NCI-H345 (cell line): ENCODE measurements at regions not wholly inside any gene's neighbourhood (a gene's known extent, or its start where the extent isn't known, plus 50 kb on each side); places are given as distances from the start of the nearest gene placed in this dataset.
A peak's percentile ranks its signal among the peaks of the same experiment; 100 is the strongest.

Experiments
- DNase-seq: peaks from one replicate; lab custom pipeline; 2025; lab: John Stamatoyannopoulos, UW

DNA sequence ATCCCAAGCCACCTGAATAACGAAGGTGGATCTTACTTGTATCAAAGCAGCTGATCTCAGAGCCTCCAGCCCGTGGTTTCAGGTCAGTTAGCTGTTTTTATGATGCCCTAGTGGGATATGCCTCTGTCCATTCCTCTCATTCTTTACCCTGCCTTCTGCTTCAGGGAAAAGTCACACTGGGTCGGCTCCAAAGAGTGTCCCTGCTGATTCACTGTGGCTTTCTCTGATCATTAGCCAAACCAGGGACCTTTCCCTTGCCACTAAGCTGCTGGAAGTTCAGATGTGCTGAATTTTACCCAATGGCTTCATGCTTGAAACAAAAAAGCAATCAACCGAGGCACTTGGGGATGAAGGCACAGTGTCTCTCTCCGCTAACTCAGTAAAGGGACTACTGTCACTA is 170.2 kb upstream of the SALL1 start:
- no peak for DNase-seq

DNA sequence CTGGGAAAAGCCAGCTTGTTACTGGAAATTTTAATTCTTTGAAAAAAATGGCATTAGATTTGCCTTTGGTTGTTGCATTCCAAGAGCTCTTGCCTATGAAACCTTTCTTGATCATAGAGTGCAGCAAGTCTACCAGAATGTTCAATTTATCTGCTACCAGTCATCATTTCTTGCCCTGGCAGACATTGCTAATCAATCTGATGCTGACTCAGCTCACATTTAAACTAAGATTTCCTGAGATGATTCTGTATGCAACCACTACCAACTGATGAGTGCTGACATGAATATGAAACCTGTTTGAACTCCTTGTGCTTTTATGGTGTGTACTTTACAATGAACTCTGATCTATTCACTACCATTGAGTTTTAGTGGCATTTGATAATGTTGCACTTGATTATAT is 166.5 kb upstream of the SALL1 start:
- no peak for DNase-seq

DNA sequence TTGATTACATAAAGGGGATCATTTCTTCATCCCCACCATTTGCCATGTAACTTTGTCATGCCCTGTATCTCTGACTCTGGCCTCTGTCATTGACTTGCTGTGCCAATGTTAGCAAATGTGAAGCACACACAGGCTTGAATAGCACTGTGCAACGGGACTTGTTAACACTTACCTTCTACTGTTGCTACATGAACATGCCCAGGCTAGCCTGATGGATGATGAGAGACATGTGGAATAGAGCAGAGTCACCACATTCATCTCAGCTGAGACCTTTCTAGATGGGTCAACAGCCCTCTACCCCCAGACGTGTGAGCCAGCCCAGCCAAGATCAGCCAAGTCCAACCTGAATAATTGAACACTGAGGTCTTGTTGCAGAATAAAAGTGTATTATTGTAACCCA is 162.1 kb upstream of the SALL1 start:
- no peak for DNase-seq

DNA sequence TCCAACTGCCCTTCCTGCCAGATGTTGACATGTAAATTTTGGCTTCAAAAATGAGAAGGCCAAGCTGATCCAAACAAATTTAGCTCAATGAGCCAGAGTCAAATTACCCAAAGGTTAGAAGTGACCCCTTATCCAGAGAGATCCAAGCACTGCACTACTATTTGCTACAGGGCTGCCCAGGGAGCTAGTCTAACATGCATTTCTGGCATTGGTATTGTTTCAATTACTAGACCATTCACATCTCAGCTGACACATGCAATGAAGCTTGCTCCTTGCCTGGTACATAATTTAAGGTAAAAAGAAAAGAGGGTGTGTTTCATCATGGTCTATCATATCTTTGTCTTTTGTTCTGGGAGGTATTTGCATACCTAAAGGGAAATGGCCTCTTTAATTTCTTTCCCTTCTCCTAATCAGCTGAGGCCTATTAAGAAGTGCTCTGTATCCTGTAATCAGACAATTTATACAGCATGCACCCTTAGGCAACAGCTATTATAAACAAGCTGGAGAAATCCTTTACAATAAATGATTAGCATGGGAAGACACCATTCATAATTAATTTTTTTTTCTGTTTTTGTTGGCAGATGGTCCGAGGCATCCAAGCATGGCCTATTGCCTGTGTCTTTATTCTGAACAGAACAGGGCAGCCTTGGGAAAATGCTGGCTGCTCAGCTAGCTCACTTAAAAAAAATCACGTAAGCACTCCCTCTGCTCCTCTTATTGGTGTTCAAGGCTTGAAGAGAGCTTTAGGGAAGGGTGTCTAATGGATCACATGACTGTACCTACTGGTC is 161.5 kb upstream of the SALL1 start:
- DNase-seq = no peak

DNA sequence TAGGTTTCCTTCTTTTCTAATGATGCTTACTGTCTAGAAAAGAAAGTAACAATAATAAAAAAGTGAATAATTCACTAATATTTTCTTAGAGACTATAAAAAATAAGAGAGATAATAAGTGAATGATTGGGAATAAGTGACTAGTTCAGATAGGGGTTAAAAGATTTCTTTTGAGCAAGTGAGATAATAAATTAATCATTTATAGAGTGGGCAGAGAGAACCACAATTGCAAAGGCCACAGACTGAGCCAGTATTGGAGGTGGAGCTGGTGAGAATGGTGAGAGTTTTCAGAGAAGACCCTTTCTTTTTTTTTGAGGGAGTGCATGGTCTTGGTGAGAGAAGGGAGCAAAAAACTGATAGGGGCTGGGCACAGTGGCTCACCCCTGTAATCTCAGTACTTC is 159.1 kb upstream of the SALL1 start:
- DNase-seq = no peak

DNA sequence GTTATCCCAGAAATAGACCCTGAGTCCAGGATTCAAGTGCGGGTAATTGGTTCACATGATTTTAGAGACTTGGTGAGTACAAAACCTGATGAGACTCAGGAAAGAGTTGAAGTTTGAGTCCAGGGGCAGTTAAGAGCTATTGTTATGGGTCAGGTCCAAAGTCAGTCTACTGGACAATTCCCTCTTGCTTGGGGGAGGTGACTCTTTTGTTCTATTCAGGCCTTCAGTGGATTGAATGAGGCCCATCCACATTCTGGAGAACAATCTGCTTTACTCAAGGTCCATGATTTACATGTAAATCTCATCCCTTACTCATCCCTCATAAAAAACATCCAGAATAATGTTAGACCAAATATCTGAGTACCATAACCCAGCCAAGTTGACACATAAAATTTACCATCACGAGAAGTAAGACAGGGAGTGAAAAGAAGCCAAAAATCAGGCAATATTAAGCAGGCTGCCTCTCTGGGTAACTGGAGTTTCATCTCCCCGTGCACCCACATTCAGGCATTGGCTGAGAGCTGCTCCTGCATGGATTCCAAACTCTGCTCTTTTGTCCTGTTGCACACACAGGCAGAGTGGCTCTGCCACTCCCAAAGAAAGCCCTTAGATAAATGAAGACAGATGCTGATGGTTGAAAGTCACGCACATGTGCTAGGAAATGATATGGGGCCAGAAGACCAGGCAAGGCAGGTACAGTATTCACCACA is 156.0 kb upstream of the SALL1 start:
- DNase-seq = no peak

DNA sequence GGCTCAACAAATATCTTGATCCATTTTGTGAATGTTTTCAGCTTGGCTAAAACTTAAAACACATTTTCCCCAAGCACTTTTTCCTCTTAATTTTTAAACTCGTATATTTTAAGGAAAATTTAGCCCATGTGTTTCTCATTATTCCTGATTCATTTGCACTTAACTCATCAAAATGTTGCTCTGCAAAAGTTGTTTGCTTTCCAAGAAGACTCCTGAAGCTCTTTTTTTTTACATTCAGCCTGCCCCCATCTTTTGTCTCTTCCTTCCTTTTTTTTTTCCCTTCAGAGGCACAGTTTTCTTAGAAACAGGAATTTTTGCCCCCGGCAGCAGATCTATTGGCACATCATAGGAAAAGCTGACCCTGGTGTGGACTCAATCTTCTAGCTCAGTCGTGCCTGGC is 155.0 kb upstream of the SALL1 start:
- no peak for DNase-seq

DNA sequence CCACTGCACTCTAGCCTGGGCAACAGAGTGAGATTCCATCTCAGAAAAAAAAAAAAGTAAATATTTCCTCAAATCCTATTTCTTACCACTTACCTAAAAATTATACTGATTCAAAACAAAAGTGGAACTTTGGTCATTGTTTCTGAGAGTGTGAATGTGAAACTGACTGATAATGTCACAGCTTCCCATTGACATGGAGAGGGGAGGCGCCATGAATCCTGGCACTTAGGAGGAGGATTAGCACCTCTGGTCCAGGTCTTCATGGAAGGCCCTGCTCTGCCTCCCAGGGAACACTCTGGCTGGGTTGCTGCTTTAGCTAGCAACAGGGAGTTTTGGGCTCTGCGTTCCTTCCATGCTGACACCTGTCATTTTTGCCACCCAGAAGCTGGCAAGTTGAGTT is 154.3 kb upstream of the SALL1 start:
- no peak for DNase-seq

DNA sequence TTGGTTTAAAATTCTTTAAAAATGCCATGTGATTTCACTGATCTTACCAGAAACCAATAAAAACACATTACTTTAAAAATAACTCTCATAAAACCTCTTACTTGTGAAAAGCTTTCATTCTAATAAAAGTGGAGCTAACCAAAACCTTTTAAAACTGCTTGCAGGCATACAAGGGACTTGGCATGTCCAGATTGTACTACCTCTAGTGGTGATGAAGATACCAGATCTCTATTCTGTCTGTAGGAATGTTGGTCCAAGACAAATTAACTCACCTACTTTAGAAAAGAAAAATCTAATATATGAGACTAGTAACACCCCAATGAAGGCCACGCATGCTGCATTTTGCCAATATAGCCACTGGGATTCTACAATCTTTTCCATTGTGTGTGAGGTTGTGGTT is 151.0 kb upstream of the SALL1 start:
- no peak for DNase-seq

DNA sequence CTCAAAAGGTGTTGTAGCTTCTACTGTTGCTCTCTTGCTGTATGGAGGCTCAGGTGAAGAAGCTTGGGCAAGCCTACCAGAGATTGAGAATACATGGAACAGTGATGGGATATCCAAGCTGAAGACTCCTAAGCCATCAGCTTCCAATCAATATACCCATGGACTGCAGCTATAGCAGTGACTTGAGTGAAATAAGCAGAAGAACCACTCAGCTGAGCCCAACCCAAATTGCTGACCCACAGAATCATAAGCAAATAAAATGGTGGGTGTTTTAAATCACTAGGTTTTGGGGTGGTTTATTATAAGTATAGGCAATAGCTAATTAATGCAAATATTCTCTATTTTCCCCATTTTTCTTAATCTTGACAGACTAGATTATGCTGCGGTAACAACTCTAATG is 147.7 kb upstream of the SALL1 start:
- no peak for DNase-seq

DNA sequence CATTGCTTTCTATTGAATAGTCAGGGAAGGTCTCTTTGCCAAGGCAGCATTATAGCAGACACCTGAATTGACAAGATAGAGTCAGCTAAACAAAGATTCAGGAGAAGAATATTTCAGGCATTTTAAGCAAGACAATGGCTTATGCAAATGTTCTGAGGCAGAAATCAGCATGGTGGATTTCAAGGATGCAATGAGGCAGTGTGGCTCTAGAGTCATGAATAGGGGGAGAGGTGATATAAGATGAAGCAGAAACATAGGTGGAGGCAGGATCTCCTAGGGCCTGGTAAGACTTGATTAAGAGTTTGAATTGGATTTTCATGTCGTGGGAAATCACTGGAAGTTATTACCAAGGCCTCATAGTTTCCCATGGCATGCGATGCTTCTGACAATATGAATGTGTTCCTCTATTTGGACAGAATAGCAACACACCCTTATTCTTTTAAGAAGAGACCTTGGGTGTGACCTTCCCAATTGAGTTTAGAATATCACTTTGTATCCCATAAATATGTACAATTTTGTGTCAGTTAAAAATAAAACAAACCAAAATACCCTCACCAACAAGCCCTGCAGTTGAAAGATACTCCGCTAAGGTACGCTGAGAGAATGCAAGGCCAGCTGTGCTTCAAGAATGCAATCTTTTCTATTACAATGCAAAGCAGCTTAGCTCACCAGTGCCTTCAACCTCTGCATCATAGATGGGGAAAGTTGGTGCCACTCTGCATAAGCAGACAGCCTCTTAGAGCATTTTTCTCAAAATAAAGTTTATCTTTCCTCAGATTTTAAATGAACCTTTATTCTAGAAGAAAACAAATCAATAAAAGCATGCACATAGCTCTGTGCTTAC is 139.6 kb upstream of the SALL1 start:
- DNase-seq = no peak

DNA sequence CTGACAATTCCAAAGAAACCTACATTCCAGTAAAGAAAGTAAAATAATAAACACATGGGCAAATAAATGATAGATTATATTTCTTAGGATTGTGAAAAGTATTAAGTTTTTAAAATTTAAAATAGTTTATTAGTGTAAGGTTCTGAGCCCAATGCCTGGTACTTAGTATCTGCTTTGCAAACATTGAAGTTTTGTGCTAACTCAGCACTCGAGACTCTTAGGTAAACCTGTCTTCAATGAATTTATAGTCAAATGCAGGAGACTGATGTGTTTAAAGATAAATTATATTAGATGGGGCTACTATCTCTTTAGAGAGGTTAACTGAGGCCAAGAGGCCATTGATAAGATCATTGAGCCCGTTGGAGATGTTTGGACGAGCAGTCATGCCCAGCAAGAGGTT is 138.3 kb upstream of the SALL1 start:
- no peak for DNase-seq

DNA sequence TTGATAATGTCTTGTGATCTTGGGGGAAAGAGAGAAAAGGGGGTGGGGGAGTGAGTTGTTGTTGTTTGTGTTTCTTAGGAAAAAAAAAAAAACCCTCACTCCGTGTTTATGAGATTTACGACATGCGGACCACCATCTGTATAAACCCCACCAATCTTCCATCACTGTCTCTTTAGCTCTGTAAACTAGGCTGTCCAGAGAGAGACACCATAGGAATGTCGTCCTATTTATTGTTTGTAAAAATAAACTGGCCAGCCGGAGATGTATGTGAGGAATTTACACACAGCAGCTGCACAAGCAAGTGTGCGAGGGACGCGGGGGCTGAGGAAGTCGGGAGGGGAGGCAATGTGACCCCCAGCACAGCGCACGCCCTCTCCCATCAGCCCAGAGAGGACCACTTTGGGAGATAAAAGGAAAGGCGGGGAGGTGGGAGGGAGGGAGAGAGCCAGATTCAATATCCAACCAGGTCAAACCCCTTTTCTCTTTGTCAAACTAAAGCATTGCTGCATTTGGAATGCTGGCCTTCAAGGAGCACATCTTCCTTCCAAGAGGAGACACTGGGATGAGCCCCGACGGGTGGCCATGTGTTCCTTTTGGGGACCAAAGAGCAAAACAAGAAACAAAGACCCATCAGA is 136.2 kb upstream of the SALL1 start:
- DNase-seq = no peak

DNA sequence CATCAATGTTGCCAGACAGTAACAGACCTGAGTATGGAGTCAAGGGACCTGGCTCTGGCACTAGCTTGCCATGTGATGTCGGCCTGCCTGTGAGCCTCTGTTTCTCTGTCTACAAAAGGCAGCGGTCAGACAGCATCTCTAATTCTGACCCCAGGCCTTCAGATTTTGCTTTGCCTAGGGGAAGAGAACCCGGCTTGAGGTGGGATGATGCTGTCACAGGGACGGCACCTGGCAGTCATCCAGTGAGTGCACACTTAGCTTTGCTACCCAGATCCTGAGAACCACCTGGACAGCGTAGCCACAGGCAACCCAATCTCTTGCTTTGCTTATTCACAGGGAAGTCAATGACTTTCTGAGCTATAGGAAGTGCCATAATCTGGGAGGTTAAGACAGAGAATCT is 135.2 kb upstream of the SALL1 start:
- peak; percentile 11 for DNase-seq

DNA sequence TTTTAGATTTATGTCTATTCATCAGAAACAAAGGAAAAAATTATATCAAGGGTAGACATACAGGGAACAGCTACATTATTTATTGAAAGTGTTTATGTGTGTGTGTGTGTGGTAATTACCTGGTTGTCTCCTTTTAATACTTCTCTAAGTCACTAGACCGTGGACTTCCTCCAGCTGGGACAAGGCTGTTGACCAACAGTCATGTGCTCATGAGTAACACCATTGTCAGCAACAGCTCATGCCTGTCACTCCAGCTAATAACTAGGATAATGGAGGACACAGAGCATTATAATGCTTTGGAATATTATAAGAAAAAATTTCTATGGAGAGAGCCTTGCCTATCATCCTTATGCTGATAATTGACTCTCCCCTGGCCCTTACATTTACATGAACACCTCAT is 125.3 kb upstream of the SALL1 start:
- DNase-seq = no peak

DNA sequence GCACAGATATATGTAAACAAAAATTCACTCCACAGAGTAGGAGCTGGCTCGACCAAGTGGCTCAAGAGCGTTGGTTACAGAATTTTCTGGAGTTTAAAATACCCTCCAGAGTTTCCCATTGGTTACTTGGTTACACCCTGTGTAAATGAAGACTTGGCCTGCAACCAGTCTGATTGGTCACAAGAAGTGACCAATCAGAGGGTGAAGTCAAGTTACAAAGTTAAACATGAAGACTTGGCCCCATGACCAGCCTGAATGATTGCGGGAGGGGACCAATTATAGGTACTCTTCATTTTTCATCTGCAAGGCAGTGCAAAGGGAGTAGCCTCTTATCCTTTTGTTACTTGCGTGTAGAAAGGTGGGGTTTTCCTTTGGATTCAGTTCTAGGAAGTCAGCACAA is 121.3 kb upstream of the SALL1 start:
- DNase-seq = no peak

DNA sequence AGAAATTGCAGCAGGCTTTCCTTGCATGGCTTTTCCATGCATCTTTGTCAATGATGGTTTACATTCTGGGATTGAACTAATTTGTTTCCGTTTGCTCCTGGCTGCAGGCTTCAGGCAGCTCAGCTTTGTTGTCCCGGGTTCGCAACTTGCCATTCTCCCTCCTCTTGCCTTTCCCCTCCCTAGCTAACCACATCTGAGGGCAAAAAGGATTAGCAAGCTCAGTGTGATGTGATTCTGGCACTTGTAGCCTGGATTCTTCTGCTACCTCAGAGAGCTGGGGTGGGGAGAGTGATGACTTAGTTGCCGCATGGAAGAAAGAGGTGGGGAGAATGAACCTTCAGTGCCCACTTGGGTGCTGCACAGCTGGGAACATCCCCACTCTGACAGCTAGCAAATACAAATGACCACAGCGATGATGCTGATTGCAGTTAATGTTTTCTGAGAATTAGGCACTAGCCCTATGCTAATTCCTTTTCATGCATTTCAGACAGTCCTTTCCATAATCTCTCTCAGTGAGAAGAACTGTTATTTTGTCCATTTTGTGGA is 120.2 kb upstream of the SALL1 start:
- no peak for DNase-seq

DNA sequence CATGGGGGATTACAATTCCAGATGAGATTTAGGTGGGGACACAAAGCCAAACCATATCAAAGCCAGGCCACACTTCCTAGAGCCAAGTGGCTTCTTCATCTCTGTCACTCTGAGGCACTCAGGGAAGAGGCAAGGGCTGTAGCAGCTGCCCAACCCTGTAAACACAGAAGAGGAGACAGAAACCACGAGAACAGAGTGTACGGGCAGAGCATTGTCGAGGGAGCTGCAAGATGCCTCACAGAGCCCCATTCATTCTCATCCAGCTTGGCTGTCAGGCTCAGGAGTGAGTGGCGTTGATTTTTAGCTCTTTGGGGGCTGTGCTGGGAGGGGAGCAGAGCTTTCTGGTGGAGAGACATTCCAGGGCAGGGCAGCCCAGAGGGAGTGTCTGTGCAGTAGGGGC is 117.2 kb upstream of the SALL1 start:
- no peak for DNase-seq

DNA sequence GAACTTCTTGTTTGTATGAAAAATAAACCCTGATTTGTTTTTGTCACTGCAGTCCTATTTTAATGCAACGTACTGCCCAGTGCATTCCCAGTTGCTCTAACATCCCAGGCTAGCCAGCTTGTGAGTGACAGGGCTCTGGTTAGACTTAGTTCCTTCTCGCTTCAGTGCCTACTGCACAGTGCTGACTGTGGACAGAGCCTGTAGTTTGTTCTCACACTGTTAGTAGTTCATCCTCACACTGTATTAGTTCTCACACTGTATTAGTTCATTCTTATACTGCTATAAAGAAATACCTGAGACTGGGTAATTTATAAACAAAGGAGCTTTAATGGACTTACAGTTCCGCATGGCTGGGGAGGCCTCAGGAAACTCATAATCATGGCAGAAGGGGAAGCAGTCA is 116.6 kb upstream of the SALL1 start:
- DNase-seq = no peak

DNA sequence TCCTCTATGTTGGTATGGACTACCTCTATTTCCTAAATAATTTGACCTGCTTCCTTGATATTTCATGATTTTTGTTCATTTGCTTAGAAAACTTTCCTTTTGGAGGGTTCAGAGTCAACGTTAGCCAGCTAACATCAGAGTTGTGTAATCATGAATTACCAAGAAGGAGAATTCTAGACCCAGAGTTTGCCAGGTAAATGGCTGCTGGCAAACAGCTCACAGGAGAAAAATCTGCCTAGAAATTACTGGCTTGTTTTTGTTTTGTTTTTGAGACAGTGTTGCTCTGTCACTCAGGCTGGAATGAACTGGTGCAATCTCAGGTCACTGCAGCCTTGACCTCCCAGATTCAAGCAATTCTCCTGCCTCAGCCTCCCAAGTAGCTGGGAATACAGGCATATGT is 111.4 kb upstream of the SALL1 start:
- DNase-seq = no peak

DNA sequence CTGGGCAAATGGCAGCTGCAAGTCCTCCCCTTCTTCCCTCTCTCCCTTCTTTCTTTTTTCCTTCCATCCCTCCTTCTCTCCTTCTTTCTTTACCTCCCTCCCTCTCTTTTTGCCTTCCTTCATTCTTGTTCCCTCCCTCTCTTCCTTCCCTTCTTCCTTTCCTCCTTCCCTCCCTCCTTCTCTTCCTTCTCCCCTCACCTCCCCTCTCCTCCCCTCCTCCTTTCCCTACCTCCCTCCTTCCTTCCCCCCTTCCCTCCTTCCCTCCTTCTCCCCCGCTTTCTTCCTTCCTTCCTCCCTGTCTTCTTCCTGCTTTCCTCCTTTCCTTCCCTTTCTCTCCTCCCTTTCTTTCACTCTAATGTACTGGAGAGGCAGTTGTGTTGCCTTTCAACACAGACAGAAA is 110.8 kb upstream of the SALL1 start:
- no peak for DNase-seq

DNA sequence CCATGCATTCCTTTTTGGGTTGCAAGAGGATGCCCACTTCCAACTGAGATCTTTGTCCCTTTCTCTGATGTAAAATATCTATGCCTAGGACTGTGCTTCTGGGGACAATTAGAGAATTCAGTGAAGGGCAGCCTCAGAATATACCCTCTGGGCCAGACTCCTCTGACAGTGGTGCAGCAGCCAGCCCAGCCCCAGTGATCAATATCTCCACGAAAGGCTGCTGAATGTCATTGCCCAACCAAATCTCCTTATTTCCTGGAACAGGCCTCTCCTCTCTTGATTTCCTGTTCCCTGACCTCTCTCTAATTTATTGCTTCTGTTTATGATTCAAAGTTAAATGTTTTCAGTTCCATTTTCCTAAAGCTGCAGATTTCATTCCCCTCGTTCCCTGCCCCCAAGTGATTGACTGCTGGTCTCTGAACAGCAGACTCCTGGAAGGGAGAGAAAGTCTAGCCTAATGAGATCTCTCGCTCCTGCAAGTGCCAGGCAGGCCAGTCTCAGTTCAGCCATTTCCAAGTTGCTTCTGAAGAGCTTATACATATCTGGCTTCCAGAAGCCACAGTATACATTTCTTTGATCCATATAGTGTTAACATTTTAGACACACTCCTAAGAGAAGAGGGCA is 104.4 kb upstream of the SALL1 start:
- no peak for DNase-seq
